Tibial artery (tissue), 4 donors: ENCODE measurements at regions not wholly inside any gene's neighbourhood (a gene's known extent, or its start where the extent isn't known, plus 50 kb on each side); places are given as distances from the start of the nearest gene placed in this dataset.

ENCODE experiments used
- DNase-seq, 2 donors: peaks; one replicate each; pipeline ENCODE4 v3.0.0-alpha.2; 2019
- H3K27ac ChIP-seq, 2 donors: fragments of 200-600 bp; sonication (generic) in 1 of 2; 1 replicate in 1 of 2; 2 replicates in 1 of 2; pipeline ENCODE4 v1.5.1; 2018 to 2019; ENCODE audit warnings: mild to moderate bottlenecking in 1 of 2
- H3K27me3 ChIP-seq, 2 donors: fragments of 200-600 bp; sonication (generic) in 1 of 2; one replicate each; pipeline versions ENCODE4 v1.5.1 to v1.6.0; 2016 to 2019
- H3K36me3 ChIP-seq, 3 donors: fragments of 200-600 bp; sonication (generic) in 2 of 3; one replicate each; pipeline ENCODE4 v1.5.1; 2016 to 2019; ENCODE audit warnings: mild to moderate bottlenecking in 2 of 3
- H3K4me1 ChIP-seq, 4 donors: fragments of 200-600 bp; sonication (generic) in 2 of 4; 1 replicate in 3 of 4; 2 replicates in 1 of 4; pipeline ENCODE4 v1.5.1; 2016 to 2019
- H3K4me3 ChIP-seq, 2 donors: fragments of 200-600 bp; sonication (generic) in 1 of 2; 1 replicate in 1 of 2; 2 replicates in 1 of 2; pipeline ENCODE4 v1.5.1; 2018 to 2019; ENCODE audit warnings: mild to moderate bottlenecking in 2 of 2
- H3K9me3 ChIP-seq, 3 donors: fragments of 200-600 bp; sonication (generic) in 1 of 3; one replicate each; pipeline ENCODE4 v1.5.1; 2016 to 2019
- intact Hi-C: fragments of 100-400 bp; cut with DNase I; formaldehyde crosslinking; loops from one replicate; pipeline ENCODE4 v1.15.0; 2023; ENCODE audit warnings: low total_unique reads
- TF ChIP-seq, protein P1 (sequence below), 2 experiments: fragments of 200-600 bp in 1 of 2; fragments of 450-650 bp in 1 of 2; IDR thresholded peaks; one replicate each; pipeline ENCODE4 v1.5.1; 2017 to 2019; ENCODE audit warnings: antibody characterized with exemption in 2 of 2, mild to moderate bottlenecking in 1 of 2, moderate library complexity in 1 of 2

DNA sequence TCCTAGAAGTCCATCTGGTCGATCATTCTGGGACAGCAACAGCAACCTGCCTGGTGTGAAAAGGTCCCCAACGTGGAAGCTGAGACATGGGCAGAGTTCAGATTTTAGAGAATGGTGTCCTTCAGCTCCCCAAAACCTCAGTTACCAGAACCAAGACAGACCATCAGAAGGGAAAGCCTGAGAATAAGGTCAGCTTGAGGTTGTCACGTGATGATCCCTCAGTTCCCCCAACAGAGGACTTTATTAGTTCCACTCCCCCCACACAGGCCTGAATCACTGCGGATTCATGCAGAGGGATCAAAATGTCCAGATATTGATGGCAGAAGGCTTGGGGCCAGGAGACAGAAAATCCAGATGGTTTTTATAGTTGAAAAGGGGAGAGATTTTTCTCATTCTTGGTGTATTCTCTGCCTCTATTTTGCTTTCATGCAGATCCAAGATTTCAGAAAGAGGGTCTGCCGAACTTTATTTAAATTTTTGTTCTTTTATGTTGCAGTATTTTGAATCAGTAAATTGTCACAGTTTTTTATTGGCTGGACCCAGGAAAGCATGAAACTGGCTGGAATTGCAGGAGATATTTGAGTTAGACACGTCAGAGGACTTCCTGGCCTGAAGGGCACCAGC is 139.0 kb upstream of the NTM start:
- TF ChIP-seq, protein P1, sequence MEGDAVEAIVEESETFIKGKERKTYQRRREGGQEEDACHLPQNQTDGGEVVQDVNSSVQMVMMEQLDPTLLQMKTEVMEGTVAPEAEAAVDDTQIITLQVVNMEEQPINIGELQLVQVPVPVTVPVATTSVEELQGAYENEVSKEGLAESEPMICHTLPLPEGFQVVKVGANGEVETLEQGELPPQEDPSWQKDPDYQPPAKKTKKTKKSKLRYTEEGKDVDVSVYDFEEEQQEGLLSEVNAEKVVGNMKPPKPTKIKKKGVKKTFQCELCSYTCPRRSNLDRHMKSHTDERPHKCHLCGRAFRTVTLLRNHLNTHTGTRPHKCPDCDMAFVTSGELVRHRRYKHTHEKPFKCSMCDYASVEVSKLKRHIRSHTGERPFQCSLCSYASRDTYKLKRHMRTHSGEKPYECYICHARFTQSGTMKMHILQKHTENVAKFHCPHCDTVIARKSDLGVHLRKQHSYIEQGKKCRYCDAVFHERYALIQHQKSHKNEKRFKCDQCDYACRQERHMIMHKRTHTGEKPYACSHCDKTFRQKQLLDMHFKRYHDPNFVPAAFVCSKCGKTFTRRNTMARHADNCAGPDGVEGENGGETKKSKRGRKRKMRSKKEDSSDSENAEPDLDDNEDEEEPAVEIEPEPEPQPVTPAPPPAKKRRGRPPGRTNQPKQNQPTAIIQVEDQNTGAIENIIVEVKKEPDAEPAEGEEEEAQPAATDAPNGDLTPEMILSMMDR (IDR thresholded peaks at IDR 0.05): no peak
- DNase-seq: no peak
- no peaks in the 10 kb centered on the region for H3K36me3 ChIP-seq
- H3K9me3 ChIP-seq: no peaks in the 10 kb centered on the region
- no peaks in the 10 kb centered on the region for H3K4me1 ChIP-seq
- no peak overlapping the region for H3K27ac ChIP-seq
- H3K27me3 ChIP-seq: peaks cover 0 to 3% of the 10 kb centered on the region in 2 donors
- intact Hi-C loops: no loop called here
- H3K4me3 ChIP-seq: no peak overlapping the region

DNA sequence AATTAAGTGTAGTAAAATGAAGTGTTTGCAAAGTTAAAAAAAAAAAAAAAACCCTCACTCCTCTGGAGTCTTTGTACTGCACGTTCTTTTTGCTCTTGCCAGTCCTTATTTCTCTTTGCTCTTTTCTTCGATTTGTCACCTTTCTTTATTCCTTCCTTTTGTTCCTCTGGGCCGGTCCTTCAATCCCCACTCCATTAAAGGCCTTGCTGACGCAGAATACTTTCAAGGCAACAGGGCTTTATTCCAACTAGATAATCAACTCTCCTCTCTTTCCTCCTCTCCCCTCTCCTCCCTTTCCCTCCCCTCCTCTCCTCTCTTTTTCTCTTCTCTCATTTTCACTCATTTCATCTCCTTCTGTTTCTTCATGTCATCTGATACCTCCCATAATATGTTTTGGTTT is 138.2 kb upstream of the NTM start:
- no peak for DNase-seq
- intact Hi-C loops: no loop called here
- H3K4me1 ChIP-seq: no peaks in the 10 kb centered on the region
- peaks cover 0 to 11% of the 10 kb centered on the region in 2 donors for H3K27me3 ChIP-seq
- H3K4me3 ChIP-seq: no peak overlapping the region
- H3K27ac ChIP-seq: no peak overlapping the region
- no peaks in the 10 kb centered on the region for H3K9me3 ChIP-seq
- no peaks in the 10 kb centered on the region for H3K36me3 ChIP-seq
- TF ChIP-seq, protein P1 (IDR thresholded peaks at IDR 0.05): no peak

DNA sequence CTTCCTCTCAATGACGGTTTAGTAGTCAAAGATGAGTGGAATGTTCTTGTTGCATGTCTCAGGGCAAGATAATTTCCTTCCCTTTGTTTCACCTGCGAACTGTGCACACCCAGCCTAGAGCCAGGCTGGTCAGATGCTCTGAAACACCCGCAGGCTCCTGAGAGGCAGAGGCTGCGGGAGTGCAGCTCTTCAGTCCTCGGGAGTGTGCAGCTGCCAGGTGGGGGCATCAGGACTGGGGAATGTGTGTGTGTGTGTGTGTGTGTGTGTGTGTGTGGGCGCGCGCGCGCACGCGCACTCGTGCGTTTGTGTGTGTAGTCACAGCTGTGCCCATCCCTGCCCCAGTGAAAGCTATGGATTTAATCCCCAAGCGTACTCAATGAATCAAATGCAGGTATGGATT is 136.2 kb upstream of the NTM start:
- Histone ChIP-seq H3K36me3 (no peaks in the 10 kb centered on the region), H3K9me3 (no peaks in the 10 kb centered on the region), H3K4me1 (no peaks in the 10 kb centered on the region), H3K27ac (no peak overlapping the region), H3K4me3 (no peak overlapping the region), H3K27me3 (peaks cover 0 to 12% of the 10 kb centered on the region in 2 donors)
- no peak for DNase-seq
- intact Hi-C loops: no loop called here
- TF ChIP-seq, protein P1 (IDR thresholded peaks at IDR 0.05): no peak

DNA sequence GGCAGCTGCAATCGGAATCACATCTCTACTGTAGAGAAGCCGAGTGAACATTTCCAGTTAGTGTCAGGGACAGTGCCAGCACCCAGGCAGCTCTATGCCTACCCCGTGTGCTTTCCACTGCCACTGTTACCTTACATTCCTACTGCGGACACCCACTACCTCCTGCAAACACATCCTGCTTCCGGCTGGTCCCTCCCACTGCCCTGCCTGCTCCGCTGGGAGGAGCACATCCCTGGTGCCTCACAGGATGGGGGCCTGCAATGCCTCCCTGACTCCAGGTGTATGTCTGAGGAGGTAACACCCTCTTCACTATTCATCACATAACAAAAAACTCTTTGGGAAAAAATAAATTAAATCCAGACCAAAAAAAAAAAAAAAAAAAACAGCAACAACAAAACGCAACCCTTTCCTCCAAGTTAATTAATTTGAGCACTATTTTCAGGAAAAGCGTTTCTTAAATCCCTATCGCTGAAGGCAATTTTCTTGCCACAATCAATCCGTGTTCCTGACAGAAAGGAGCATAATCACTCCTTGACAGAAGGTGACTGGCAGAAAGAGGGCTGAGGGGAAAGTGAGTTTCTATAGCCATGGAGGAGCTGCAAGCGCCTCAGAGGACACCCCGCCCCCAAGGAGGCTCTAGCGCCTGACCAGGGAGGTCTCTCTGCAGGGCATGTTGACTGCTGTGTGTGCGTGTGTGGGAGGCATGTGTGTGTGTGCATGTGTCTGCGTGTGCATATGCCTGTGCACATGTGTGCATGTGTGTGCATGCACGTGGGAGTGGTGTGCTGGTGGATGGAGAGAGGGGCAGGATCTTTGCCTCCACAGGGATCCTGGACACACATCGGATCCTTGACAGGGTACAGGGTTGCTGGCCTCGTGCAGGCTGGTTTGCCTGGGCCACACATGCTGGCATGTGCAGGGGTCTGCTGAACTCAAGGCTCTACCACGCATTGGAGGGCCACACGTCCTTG is 134.8 kb upstream of the NTM start:
- peaks cover 0 to 12% of the 10 kb centered on the region in 2 donors for H3K27me3 ChIP-seq
- intact Hi-C loops: no loop called here
- no peaks in the 10 kb centered on the region for H3K4me1 ChIP-seq
- TF ChIP-seq, protein P1 (IDR thresholded peaks at IDR 0.05): no peak
- DNase-seq: no peak
- H3K27ac ChIP-seq: no peak overlapping the region
- H3K36me3 ChIP-seq: no peaks in the 10 kb centered on the region
- H3K4me3 ChIP-seq: no peak overlapping the region
- H3K9me3 ChIP-seq: no peaks in the 10 kb centered on the region

DNA sequence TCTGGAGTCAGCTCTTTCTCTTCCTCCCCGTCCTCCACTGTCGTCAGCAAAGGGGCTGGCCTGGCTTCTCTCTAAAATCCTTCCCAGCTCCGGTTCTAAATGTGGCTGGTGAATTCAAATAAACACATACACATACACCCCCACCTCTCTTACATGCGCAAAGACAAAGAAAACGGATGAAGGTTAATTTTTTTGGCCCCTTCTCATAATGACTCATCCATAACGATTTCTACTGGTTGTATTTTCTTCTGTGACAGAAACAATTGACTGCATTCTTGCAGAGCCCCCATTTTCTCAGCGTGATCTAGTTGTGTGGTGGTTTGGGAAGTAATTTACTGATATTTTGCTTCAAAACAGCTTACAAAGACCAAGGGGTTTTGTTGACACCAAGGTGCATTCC is 130.0 kb upstream of the NTM start:
- Histone ChIP-seq H3K4me3 (no peak overlapping the region), H3K27ac (no peak overlapping the region), H3K36me3 (no peaks in the 10 kb centered on the region), H3K9me3 (no peaks in the 10 kb centered on the region), H3K27me3 (peaks cover 0 to 8% of the 10 kb centered on the region in 2 donors), H3K4me1 (no peaks in the 10 kb centered on the region)
- intact Hi-C loops: no loop called here
- TF ChIP-seq, protein P1 (IDR thresholded peaks at IDR 0.05): no peak
- DNase-seq: no peak
